ENCODE measurements at regions not wholly inside any gene's neighbourhood (a gene's known extent, or its start where the extent isn't known, plus 50 kb on each side); places are given as distances from the start of the nearest gene placed in this dataset.

DNA sequence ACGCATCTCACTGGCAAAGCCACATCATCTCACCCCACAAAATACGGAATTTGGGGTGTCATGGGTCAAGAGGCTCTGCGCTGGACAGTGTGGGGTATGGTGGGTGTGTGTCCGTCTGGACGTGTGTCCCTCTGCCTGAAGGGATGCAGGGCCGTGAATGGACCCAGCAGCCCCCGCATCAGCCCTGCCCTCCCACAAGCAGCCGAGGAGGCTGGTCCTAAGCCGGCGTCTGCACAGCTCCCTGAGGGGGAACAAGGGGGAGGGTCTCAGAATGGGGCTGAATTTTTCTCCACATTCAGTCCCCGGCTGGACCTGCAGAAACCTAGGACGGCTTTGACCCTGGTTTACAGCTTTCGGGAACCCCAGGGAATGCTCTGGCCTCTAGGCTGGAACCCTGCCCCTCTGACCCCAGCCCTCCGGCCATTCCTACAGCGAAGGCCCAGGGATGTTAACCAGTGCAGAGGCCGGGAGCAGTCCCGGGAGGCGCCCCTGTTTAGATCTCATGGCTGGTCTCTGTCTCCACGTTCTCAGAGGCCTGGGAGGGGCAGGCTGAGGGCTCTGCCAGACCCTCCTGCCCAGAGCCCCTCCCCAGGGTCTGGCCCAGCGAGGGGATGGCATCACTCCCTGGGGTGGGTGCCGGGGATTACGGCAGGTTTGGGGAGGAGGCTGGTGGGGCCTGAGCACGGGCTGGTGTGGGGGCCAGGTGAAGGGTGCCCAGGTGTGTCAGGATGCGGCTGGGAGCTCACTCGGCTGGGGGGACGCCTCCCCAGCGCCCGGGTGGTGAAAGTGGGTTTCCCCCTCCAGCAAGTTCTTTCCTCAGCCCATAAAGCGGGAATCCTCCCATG, 156.5 kb upstream of the C14orf180 start:
- no peak overlapping the region for H3K4me3 ChIP-seq (ENCODE audit: low read depth in 1 of 3, low read length in 3 of 3)
- DNase-seq (ENCODE audit: low spot score), result no peak
- no peaks in the 10 kb centered on the region for H3K36me3 ChIP-seq (ENCODE audit: control insufficient read depth in 4 of 4, insufficient read depth in 3 of 4, low read depth in 1 of 4, low read length in 3 of 4)
- no peak for TF ChIP-seq CTCF (IDR thresholded peaks at IDR 0.05; ENCODE audit: low read depth, low read length, missing input control)
- TF ChIP-seq JUND (IDR thresholded peaks at IDR 0.05), result no peak
- TF ChIP-seq RXRA (IDR thresholded peaks at IDR 0.05), result no peak
- no peak for TF ChIP-seq GABPA (IDR thresholded peaks at IDR 0.05 in 1 of 2, conservative IDR thresholded peaks at IDR 0.05 in 1 of 2)
- no peak for TF ChIP-seq NR2F2 (IDR thresholded peaks at IDR 0.05)
- TF ChIP-seq, protein P1, sequence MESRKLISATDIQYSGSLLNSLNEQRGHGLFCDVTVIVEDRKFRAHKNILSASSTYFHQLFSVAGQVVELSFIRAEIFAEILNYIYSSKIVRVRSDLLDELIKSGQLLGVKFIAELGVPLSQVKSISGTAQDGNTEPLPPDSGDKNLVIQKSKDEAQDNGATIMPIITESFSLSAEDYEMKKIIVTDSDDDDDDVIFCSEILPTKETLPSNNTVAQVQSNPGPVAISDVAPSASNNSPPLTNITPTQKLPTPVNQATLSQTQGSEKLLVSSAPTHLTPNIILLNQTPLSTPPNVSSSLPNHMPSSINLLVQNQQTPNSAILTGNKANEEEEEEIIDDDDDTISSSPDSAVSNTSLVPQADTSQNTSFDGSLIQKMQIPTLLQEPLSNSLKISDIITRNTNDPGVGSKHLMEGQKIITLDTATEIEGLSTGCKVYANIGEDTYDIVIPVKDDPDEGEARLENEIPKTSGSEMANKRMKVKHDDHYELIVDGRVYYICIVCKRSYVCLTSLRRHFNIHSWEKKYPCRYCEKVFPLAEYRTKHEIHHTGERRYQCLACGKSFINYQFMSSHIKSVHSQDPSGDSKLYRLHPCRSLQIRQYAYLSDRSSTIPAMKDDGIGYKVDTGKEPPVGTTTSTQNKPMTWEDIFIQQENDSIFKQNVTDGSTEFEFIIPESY (IDR thresholded peaks at IDR 0.05), result no peak
- TF ChIP-seq RAD21 (IDR thresholded peaks at IDR 0.05), result no peak
- no peak overlapping the region for H3K9ac ChIP-seq (ENCODE audit: low read depth in 1 of 2, low read length in 2 of 2)
- WGBS, result 74% methylated on average over 29 of the region's 29 CpGs
- no peaks in the 10 kb centered on the region for H3K27me3 ChIP-seq (ENCODE audit: control insufficient read depth in 4 of 4, insufficient read depth in 4 of 4, low read length in 3 of 4)
- H3K9me3 ChIP-seq (ENCODE audit: control insufficient read depth in 4 of 4, low read length in 3 of 4), result no peaks in the 10 kb centered on the region
- no peaks in the 10 kb centered on the region for H3K4me1 ChIP-seq (ENCODE audit: control insufficient read depth in 4 of 4, insufficient read depth in 4 of 4, low read length in 3 of 4)
- no peak overlapping the region for H3K27ac ChIP-seq (ENCODE audit: low read depth in 1 of 2, low read length in 2 of 2)

DNA sequence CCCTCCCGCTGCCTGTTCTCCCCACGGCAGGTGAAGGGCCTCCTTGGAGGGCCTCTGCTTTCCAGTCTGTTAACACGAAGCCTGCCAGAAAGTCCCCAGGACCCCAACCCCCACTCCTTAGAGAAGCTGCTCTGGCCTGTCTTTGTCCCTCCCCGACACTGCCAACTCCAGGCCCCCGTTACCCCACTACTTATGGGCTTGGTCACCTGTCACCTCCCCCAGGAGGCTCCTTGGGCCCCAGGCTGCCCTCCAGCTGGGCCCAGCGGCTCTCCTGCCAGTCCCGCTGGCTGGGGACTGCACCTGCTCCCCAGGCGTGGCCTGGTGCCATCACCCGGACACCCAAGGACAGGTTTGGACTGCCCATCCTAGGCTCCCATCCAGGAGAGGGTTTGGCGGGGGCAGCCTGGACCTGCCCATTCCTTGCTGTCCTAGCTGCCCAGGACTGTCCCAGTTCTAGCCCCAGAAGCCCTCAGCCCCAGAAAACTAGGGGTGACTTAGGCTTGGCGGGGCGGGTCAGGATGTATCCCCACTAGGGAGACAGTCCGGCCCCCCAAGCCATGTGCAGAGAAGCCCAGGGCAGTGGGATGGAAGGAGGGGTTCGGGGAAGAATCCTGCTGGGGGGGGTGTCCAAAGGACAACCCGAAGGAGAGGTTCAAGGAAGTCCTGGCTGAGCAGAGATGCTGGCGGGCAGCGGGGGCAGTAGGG, 155.7 kb upstream of the C14orf180 start:
- TF ChIP-seq, protein P2, sequence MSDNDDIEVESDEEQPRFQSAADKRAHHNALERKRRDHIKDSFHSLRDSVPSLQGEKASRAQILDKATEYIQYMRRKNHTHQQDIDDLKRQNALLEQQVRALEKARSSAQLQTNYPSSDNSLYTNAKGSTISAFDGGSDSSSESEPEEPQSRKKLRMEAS (IDR thresholded peaks at IDR 0.05), result no peak
- TF ChIP-seq, protein P3, sequence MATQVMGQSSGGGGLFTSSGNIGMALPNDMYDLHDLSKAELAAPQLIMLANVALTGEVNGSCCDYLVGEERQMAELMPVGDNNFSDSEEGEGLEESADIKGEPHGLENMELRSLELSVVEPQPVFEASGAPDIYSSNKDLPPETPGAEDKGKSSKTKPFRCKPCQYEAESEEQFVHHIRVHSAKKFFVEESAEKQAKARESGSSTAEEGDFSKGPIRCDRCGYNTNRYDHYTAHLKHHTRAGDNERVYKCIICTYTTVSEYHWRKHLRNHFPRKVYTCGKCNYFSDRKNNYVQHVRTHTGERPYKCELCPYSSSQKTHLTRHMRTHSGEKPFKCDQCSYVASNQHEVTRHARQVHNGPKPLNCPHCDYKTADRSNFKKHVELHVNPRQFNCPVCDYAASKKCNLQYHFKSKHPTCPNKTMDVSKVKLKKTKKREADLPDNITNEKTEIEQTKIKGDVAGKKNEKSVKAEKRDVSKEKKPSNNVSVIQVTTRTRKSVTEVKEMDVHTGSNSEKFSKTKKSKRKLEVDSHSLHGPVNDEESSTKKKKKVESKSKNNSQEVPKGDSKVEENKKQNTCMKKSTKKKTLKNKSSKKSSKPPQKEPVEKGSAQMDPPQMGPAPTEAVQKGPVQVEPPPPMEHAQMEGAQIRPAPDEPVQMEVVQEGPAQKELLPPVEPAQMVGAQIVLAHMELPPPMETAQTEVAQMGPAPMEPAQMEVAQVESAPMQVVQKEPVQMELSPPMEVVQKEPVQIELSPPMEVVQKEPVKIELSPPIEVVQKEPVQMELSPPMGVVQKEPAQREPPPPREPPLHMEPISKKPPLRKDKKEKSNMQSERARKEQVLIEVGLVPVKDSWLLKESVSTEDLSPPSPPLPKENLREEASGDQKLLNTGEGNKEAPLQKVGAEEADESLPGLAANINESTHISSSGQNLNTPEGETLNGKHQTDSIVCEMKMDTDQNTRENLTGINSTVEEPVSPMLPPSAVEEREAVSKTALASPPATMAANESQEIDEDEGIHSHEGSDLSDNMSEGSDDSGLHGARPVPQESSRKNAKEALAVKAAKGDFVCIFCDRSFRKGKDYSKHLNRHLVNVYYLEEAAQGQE (IDR thresholded peaks at IDR 0.05), result no peak
- no peak for TF ChIP-seq FOXA1 (IDR thresholded peaks at IDR 0.05)
- no peak for TF ChIP-seq YY1 (IDR thresholded peaks at IDR 0.05)
- no peak for TF ChIP-seq NR2F2 (IDR thresholded peaks at IDR 0.05)
- no peak for TF ChIP-seq RAD21 (IDR thresholded peaks at IDR 0.05)
- TF ChIP-seq, protein P1 (IDR thresholded peaks at IDR 0.05), result no peak
- no peak for TF ChIP-seq GABPA (IDR thresholded peaks at IDR 0.05 in 1 of 2, conservative IDR thresholded peaks at IDR 0.05 in 1 of 2)
- no peak for TF ChIP-seq TAF1 (conservative IDR thresholded peaks at IDR 0.05)
- TF ChIP-seq SP1 (IDR thresholded peaks at IDR 0.05), result no peak
- TF ChIP-seq FOXA2 (IDR thresholded peaks at IDR 0.05), result no peak
- TF ChIP-seq HNF4G (IDR thresholded peaks at IDR 0.05), result no peak
- no peak for TF ChIP-seq CTCF (IDR thresholded peaks at IDR 0.05; ENCODE audit: low read depth, low read length, missing input control)
- TF ChIP-seq JUND (IDR thresholded peaks at IDR 0.05), result no peak
- TF ChIP-seq RXRA (IDR thresholded peaks at IDR 0.05), result no peak
- 79% methylated on average over 17 of the region's 17 CpGs for WGBS
- Histone ChIP-seq H3K27ac (ENCODE audit: low read depth in 1 of 2, low read length in 2 of 2) (no peak overlapping the region), H3K4me3 (ENCODE audit: low read depth in 1 of 3, low read length in 3 of 3) (no peak overlapping the region), H3K4me1 (ENCODE audit: control insufficient read depth in 4 of 4, insufficient read depth in 4 of 4, low read length in 3 of 4) (no peaks in the 10 kb centered on the region), H3K36me3 (ENCODE audit: control insufficient read depth in 4 of 4, insufficient read depth in 3 of 4, low read depth in 1 of 4, low read length in 3 of 4) (no peaks in the 10 kb centered on the region), H3K9me3 (ENCODE audit: control insufficient read depth in 4 of 4, low read length in 3 of 4) (no peaks in the 10 kb centered on the region), H3K27me3 (ENCODE audit: control insufficient read depth in 4 of 4, insufficient read depth in 4 of 4, low read length in 3 of 4) (no peaks in the 10 kb centered on the region), H3K9ac (ENCODE audit: low read depth in 1 of 2, low read length in 2 of 2) (no peak overlapping the region)
- no peak for DNase-seq (ENCODE audit: low spot score)
